ENCODE measurements at regions not wholly inside any gene's neighbourhood (a gene's known extent, or its start where the extent isn't known, plus 50 kb on each side); places are given as distances from the start of the nearest gene placed in this dataset.

DNA sequence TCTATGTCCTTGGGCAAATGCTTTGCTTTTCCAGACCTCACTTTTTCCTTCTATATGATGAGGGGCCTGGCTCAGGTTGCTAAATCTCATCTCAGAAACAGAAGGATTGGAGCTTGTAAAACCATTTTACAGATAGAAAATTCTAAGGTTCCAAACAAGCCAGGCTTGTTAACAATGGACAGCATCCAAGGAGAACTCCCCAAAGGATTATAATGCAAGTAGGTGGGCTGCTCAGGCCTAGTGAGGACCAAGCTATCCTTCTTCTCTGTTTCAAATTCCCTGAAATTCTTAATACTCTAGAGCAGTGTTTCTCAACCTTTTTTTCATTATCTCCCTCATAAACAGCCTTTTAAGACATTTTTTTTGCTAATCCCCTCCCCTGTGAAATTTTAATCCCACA, 269.8 kb downstream of the TMEM38B start:
- TF ChIP-seq, protein P1, sequence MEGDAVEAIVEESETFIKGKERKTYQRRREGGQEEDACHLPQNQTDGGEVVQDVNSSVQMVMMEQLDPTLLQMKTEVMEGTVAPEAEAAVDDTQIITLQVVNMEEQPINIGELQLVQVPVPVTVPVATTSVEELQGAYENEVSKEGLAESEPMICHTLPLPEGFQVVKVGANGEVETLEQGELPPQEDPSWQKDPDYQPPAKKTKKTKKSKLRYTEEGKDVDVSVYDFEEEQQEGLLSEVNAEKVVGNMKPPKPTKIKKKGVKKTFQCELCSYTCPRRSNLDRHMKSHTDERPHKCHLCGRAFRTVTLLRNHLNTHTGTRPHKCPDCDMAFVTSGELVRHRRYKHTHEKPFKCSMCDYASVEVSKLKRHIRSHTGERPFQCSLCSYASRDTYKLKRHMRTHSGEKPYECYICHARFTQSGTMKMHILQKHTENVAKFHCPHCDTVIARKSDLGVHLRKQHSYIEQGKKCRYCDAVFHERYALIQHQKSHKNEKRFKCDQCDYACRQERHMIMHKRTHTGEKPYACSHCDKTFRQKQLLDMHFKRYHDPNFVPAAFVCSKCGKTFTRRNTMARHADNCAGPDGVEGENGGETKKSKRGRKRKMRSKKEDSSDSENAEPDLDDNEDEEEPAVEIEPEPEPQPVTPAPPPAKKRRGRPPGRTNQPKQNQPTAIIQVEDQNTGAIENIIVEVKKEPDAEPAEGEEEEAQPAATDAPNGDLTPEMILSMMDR (conservative IDR thresholded peaks at IDR 0.05; ENCODE audit: low read length): no peak
- no peak for TF ChIP-seq EZH2phosphoT487 (IDR thresholded peaks at IDR 0.05; ENCODE audit: borderline replicate concordance, low read depth, low read length)
